NT2/D1 (cell line): ENCODE measurements at regions not wholly inside any gene's neighbourhood (a gene's known extent, or its start where the extent isn't known, plus 50 kb on each side); places are given as distances from the start of the nearest gene placed in this dataset.

Source experiments
- SUZ12 ChIP-seq: IDR thresholded peaks from 2 replicates; pipeline ENCODE4 v1.6.1; 2011; ENCODE audit not compliant: insufficient read length, insufficient read depth; ENCODE audit errors: extremely low read depth
- YY1 ChIP-seq: IDR thresholded peaks from 2 replicates; pipeline ENCODE4 v1.6.1; 2011; ENCODE audit not compliant: insufficient read length, insufficient read depth
- ZNF274 ChIP-seq: IDR thresholded peaks from 2 replicates; pipeline ENCODE4 v1.6.1; 2011; ENCODE audit warnings: mild to moderate bottlenecking, low read depth, low read length

- no peak for TF ChIP-seq ZNF274
- TF ChIP-seq YY1: no peak
- TF ChIP-seq SUZ12: no peak
Measured at GRCh38 chr1:82177192-82177591, 376.5 kb downstream of the ADGRL2 start.
